GM23338 (cell line): ENCODE measurements at regions not wholly inside any gene's neighbourhood (a gene's known extent, or its start where the extent isn't known, plus 50 kb on each side); places are given as distances from the start of the nearest gene placed in this dataset.

Experiments
- ATAC-seq: fragments of 200-7000 bp; cut with Tn5 transposase; 3 replicates; pipeline ENCODE4 v1.9.1; 2020
- DNase-seq: peaks from one replicate; pipeline ENCODE4 v3.0.0-alpha.2; 2015; ENCODE audit warnings: low spot score
- H2AFZ ChIP-seq: fragments of 200-600 bp; sonication (generic); 2 replicates; pipeline ENCODE4 v1.8.0; 2016; ENCODE audit warnings: antibody characterized with exemption, mild to moderate bottlenecking, moderate library complexity
- H3F3A ChIP-seq: fragments of 200-600 bp; sonication (generic); replicated peaks from 2 replicates; pipeline ENCODE4 v1.8.0; 2017; ENCODE audit warnings: antibody characterized with exemption, mixed run types, low read depth
- H3K27ac ChIP-seq: fragments of 200-600 bp; sonication (generic); 2 replicates; pipeline ENCODE4 v1.6.1; 2016; ENCODE audit warnings: low read depth
- H3K27me3 ChIP-seq: fragments of 200-600 bp; sonication (generic); 2 replicates; pipeline ENCODE4 v1.8.0; 2016; ENCODE audit warnings: mild to moderate bottlenecking, mixed run types, moderate library complexity; ENCODE audit not compliant: insufficient read depth
- H3K36me3 ChIP-seq: fragments of 200-600 bp; sonication (generic); 2 replicates; pipeline ENCODE4 v1.8.0; 2016; ENCODE audit warnings: mild to moderate bottlenecking; ENCODE audit not compliant: insufficient read depth
- H3K4me1 ChIP-seq: fragments of 200-600 bp; sonication (generic); 2 replicates; pipeline ENCODE4 v1.8.0; 2016; ENCODE audit warnings: mild to moderate bottlenecking, moderate library complexity; ENCODE audit not compliant: insufficient read depth
- H3K4me2 ChIP-seq: fragments of 200-600 bp; sonication (generic); 2 replicates; pipeline ENCODE4 v1.7.1; 2017; ENCODE audit warnings: mixed run types
- H3K4me3 ChIP-seq: fragments of 200-600 bp; sonication (generic); 2 replicates; pipeline ENCODE4 v1.6.1; 2016; ENCODE audit warnings: mixed run types
- H3K79me2 ChIP-seq: fragments of 200-600 bp; sonication (generic); replicated peaks from 2 replicates; pipeline ENCODE4 v1.8.0; 2017; ENCODE audit warnings: mild to moderate bottlenecking; ENCODE audit not compliant: insufficient read depth
- H3K9me2 ChIP-seq: fragments of 200-600 bp; sonication (generic); 2 replicates; pipeline ENCODE4 v1.8.0; 2017; ENCODE audit not compliant: insufficient read depth
- H4K20me1 ChIP-seq: fragments of 200-600 bp; sonication (generic); replicated peaks from 2 replicates; pipeline ENCODE4 v1.8.0; 2017; ENCODE audit warnings: mild to moderate bottlenecking; ENCODE audit not compliant: insufficient read depth
- H3K27ac Mint-ChIP-seq: 2 replicates; pipeline ENCODE4 v1.8.0; 2020; ENCODE audit warnings: inconsistent platforms, mild to moderate bottlenecking, moderate library complexity, mixed read lengths
- H3K27me3 Mint-ChIP-seq: 3 replicates; pipeline ENCODE4 v1.8.0; 2022; ENCODE audit warnings: low read depth, mild to moderate bottlenecking, moderate library complexity, mixed read lengths, inconsistent platforms; ENCODE audit not compliant: insufficient read depth, poor library complexity
- H3K36me3 Mint-ChIP-seq: 3 replicates; pipeline ENCODE4 v1.8.0; 2021; ENCODE audit warnings: low read depth, mild to moderate bottlenecking, inconsistent platforms, moderate library complexity, mixed read lengths
- H3K4me1 Mint-ChIP-seq: 3 replicates; pipeline ENCODE4 v1.8.0; 2020; ENCODE audit warnings: mild to moderate bottlenecking, inconsistent platforms, mixed read lengths
- H3K4me3 Mint-ChIP-seq: 3 replicates; pipeline ENCODE4 v1.8.0; 2021; ENCODE audit warnings: moderate library complexity, mild to moderate bottlenecking, inconsistent platforms, mixed read lengths
- H3K9me3 Mint-ChIP-seq: 3 replicates; pipeline ENCODE4 v1.8.0; 2020; ENCODE audit warnings: moderate library complexity, mild to moderate bottlenecking, inconsistent platforms, mixed read lengths
- CTCF ChIP-seq, 2 experiments: fragments of 200-600 bp in 1 of 2; sonication (generic) in 1 of 2; conservative IDR thresholded peaks; 2 replicates each; pipeline versions ENCODE4 v1.5.1 to v1.6.1; 2016 to 2017; ENCODE audit warnings: antibody characterized with exemption in 2 of 2, low read depth in 2 of 2, mild to moderate bottlenecking in 2 of 2, moderate library complexity in 1 of 2
- EZH2 ChIP-seq: fragments of 200-600 bp; sonication (generic); IDR thresholded peaks from one replicate; pipeline ENCODE4 v1.8.0; 2017; ENCODE audit warnings: antibody characterized with exemption, mild to moderate bottlenecking, low read depth; ENCODE audit not compliant: unreplicated experiment
- POLR2AphosphoS5 ChIP-seq: IDR thresholded peaks from 2 replicates; pipeline ENCODE4 v1.6.1; 2016; ENCODE audit warnings: antibody characterized with exemption, low read depth
- REST ChIP-seq: IDR thresholded peaks from one replicate; pipeline ENCODE4 v1.6.1; 2018; ENCODE audit warnings: antibody characterized with exemption; ENCODE audit not compliant: unreplicated experiment
- ZNF462 ChIP-seq: fragments of 250-450 bp; sonication (Bioruptor Pico); IDR thresholded peaks from 2 replicates; pipeline ENCODE4 v1.5.0; 2020; ENCODE audit warnings: mild to moderate bottlenecking, moderate library complexity
- TF ChIP-seq, protein P1 (sequence below): IDR thresholded peaks from 2 replicates; pipeline ENCODE4 v1.6.1; 2016; ENCODE audit warnings: antibody characterized with exemption

GRCh38 chr9:129472651-129473102 lies 148.2 kb downstream of the C9orf50 start:
- TF ChIP-seq, protein P1, sequence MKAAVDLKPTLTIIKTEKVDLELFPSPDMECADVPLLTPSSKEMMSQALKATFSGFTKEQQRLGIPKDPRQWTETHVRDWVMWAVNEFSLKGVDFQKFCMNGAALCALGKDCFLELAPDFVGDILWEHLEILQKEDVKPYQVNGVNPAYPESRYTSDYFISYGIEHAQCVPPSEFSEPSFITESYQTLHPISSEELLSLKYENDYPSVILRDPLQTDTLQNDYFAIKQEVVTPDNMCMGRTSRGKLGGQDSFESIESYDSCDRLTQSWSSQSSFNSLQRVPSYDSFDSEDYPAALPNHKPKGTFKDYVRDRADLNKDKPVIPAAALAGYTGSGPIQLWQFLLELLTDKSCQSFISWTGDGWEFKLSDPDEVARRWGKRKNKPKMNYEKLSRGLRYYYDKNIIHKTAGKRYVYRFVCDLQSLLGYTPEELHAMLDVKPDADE, result no peak
- TF ChIP-seq POLR2AphosphoS5 (no peak), EZH2 (no peak), REST (no peak), CTCF (conservative IDR thresholded peaks at IDR 0.05; ENCODE audit: low read depth in 2 of 2) (no peak)
- no peaks in the 10 kb centered on the region for H4K20me1 ChIP-seq
- no peaks in the 10 kb centered on the region for H3K27me3 ChIP-seq
- Mint-ChIP-seq H3K4me3 (no peak overlapping the region), H3K4me1 (peaks cover 36% of the 10 kb centered on the region), H3K9me3 (0 out of 3 replicates have a peak, but pooled peaks cover 5% of the 10 kb centered on the region), H3K27me3 (peaks cover 26% of the 10 kb centered on the region), H3K36me3 (no peaks in the 10 kb centered on the region), H3K27ac (no peak overlapping the region)
- no peak overlapping the region for H3K27ac ChIP-seq
- peak overlapping the region; percentile 51 for H3K4me2 ChIP-seq
- H3F3A ChIP-seq, result no peaks in the 10 kb centered on the region
- no peak overlapping the region for H3K4me3 ChIP-seq
- no peaks in the 10 kb centered on the region for H3K79me2 ChIP-seq
- no peak overlapping the region for H2AFZ ChIP-seq
- peaks cover 14% of the 10 kb centered on the region; the same call in 1 of the 2 replicates for H3K4me1 ChIP-seq
- H3K36me3 ChIP-seq, result no peaks in the 10 kb centered on the region
- ATAC-seq (no peak), DNase-seq (peak; percentile 38)
- no peaks in the 10 kb centered on the region for H3K9me2 ChIP-seq

DNA sequence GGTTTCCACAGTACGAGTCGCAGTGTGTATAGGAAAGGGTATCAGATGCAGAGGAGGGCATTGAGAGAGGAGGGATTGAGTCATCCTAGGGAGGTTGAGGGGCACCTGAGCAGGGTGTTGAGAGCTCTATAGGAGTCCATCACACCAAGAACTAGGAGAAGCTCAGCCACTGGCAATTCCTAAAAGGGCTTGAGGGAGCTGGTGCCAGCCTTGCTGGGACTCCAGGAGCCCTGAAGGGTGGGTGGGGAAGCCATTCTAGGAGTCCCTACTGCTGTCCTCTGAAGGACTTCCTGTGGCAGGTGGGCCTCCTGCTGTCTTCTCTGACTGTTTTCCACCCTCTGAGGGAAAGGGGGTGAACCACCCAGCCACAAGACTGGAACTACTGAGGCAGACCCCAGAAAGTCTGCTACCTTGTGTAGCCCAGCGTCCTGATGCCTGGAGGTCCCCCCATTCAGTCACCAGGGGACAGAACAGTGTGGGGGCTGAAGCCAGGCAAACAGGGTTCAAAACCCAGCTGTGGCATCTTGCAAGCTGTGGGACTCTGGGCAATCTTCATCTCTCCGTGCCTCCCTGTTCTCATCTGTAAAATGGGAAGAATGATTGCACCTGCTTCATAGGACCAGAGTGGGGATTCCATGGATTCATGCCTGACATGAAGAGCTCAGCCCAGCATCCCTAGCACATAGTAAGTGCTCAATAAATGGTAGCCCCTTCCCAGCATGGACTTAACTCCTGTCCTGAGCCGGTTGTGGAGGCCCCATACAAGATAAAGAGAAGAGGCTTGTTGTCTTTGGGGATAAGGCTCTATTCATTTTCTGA lies 149.5 kb downstream of the C9orf50 start:
- Histone ChIP-seq H3F3A (no peaks in the 10 kb centered on the region), H3K4me2 (0 out of 2 replicates have a peak overlapping the region, but pooled peaks have one; percentile 51), H3K79me2 (no peaks in the 10 kb centered on the region), H3K4me1 (peaks cover 14% of the 10 kb centered on the region; the same call in 1 of the 2 replicates), H3K36me3 (no peaks in the 10 kb centered on the region), H3K27me3 (no peaks in the 10 kb centered on the region), H3K9me2 (no peaks in the 10 kb centered on the region), H2AFZ (no peak overlapping the region), H3K4me3 (no peak overlapping the region), H3K27ac (no peak overlapping the region), H4K20me1 (no peaks in the 10 kb centered on the region)
- Mint-ChIP-seq H3K4me3 (no peak overlapping the region), H3K36me3 (no peaks in the 10 kb centered on the region), H3K4me1 (peaks cover 36% of the 10 kb centered on the region), H3K9me3 (0 out of 3 replicates have a peak, but pooled peaks cover 5% of the 10 kb centered on the region), H3K27ac (no peak overlapping the region), H3K27me3 (peaks cover 31% of the 10 kb centered on the region)
- ATAC-seq (no peak), DNase-seq (no peak)
- TF ChIP-seq ZNF462 (CRISPR knock-in tag), result no peak
- TF ChIP-seq EZH2, result no peak
